ENCODE measurements at regions not wholly inside any gene's neighbourhood (a gene's known extent, or its start where the extent isn't known, plus 50 kb on each side); places are given as distances from the start of the nearest gene placed in this dataset.

- no peak overlapping the region for H3K4me3 ChIP-seq (ENCODE audit: low read depth, low read length)
- POLR2A ChIA-PET: no interaction called here
- no peaks in the 10 kb centered on the region for H3K9me3 ChIP-seq (ENCODE audit: control insufficient read depth, insufficient read depth, low read depth, low read length)
- CTCF ChIA-PET: no interaction called here
- no peaks in the 10 kb centered on the region for H3K4me1 ChIP-seq (ENCODE audit: control insufficient read depth, insufficient read depth, low read length)
- H3K36me3 ChIP-seq (ENCODE audit: control insufficient read depth in 2 of 2, insufficient read depth in 1 of 2, low read length in 2 of 2): no peaks in the 10 kb centered on the region
- no peak for TF ChIP-seq ZNF830 (tag by site-specific recombination; IDR thresholded peaks at IDR 0.05; ENCODE audit: low read depth)
- H3K27ac ChIP-seq (ENCODE audit: extremely low read depth, low read depth, low read length): no peak overlapping the region
Measured at GRCh38 chr2:35545301-35545700, 810.3 kb upstream of the CRIM1 start.

- POLR2A ChIA-PET: no interaction called here
- Histone ChIP-seq H3K9me3 (ENCODE audit: control insufficient read depth, insufficient read depth, low read depth, low read length) (no peaks in the 10 kb centered on the region), H3K27ac (ENCODE audit: extremely low read depth, low read depth, low read length) (no peak overlapping the region), H3K4me1 (ENCODE audit: control insufficient read depth, insufficient read depth, low read length) (no peaks in the 10 kb centered on the region), H3K36me3 (ENCODE audit: control insufficient read depth in 2 of 2, insufficient read depth in 1 of 2, low read length in 2 of 2) (no peaks in the 10 kb centered on the region), H3K4me3 (ENCODE audit: low read depth, low read length) (no peak overlapping the region)
- TF ChIP-seq ZNF157 (tag by site-specific recombination; IDR thresholded peaks at IDR 0.05) (no peak), ZNF416 (tag by site-specific recombination; IDR thresholded peaks at IDR 0.05) (no peak), ZNF350 (tag by site-specific recombination; IDR thresholded peaks at IDR 0.05) (no peak), ZNF792 (tag by site-specific recombination; IDR thresholded peaks at IDR 0.05) (no peak), ZFP69B (tag by site-specific recombination; IDR thresholded peaks at IDR 0.05) (no peak), HOXC10 (CRISPR knock-in tag; IDR thresholded peaks at IDR 0.05) (no peak), ZBTB1 (tag by site-specific recombination; IDR thresholded peaks at IDR 0.05) (no peak), ZNF362 (tag by site-specific recombination; IDR thresholded peaks at IDR 0.05) (no peak), ZNF335 (tag by site-specific recombination; conservative IDR thresholded peaks at IDR 0.05) (no peak), ZNF670 (tag by site-specific recombination; IDR thresholded peaks at IDR 0.05; ENCODE audit: low read depth) (no peak), ZFHX2 (tag by site-specific recombination; conservative IDR thresholded peaks at IDR 0.05) (no peak), ZNF223 (tag by site-specific recombination; IDR thresholded peaks at IDR 0.05) (no peak), ZNF19 (tag by site-specific recombination; IDR thresholded peaks at IDR 0.05; ENCODE audit: low read depth) (no peak), ZNF366 (tag by site-specific recombination; conservative IDR thresholded peaks at IDR 0.05) (no peak), ZNF239 (tag by site-specific recombination; IDR thresholded peaks at IDR 0.05) (no peak), KLF7 (tag by site-specific recombination; IDR thresholded peaks at IDR 0.05; ENCODE audit: borderline replicate concordance) (no peak)
- CTCF ChIA-PET: no interaction called here
Measured at GRCh38 chr2:35538796-35539195, 816.8 kb upstream of the CRIM1 start.

GRCh38 chr2:35530615-35531135 lies 824.9 kb upstream of the CRIM1 start:
- CTCF ChIA-PET: no interaction called here
- Histone ChIP-seq H3K4me1 (ENCODE audit: control insufficient read depth, insufficient read depth, low read length) (no peaks in the 10 kb centered on the region), H3K27ac (ENCODE audit: extremely low read depth, low read depth, low read length) (no peak overlapping the region), H3K36me3 (ENCODE audit: control insufficient read depth in 2 of 2, insufficient read depth in 1 of 2, low read length in 2 of 2) (no peaks in the 10 kb centered on the region), H3K4me3 (ENCODE audit: low read depth, low read length) (no peak overlapping the region), H3K9me3 (ENCODE audit: control insufficient read depth, insufficient read depth, low read depth, low read length) (no peaks in the 10 kb centered on the region)
- POLR2A ChIA-PET: no interaction called here
- TF ChIP-seq ZNF239 (tag by site-specific recombination; IDR thresholded peaks at IDR 0.05) (no peak), ZNF341 (tag by site-specific recombination; IDR thresholded peaks at IDR 0.05; ENCODE audit: low read depth) (no peak), ZNF501 (tag by site-specific recombination; IDR thresholded peaks at IDR 0.05) (no peak), ZNF561 (tag by site-specific recombination; IDR thresholded peaks at IDR 0.05; ENCODE audit: borderline replicate concordance) (no peak), ZNF521 (tag by site-specific recombination; IDR thresholded peaks at IDR 0.05) (no peak), ZNF324 (tag by site-specific recombination; IDR thresholded peaks at IDR 0.05) (no peak), BCL11B (tag by site-specific recombination; IDR thresholded peaks at IDR 0.05; ENCODE audit: low read depth) (no peak), ZNF302 (tag by site-specific recombination; IDR thresholded peaks at IDR 0.05; ENCODE audit: low read depth) (no peak), OSR2 (tag by site-specific recombination; IDR thresholded peaks at IDR 0.05) (no peak), GLI2 (tag by site-specific recombination; IDR thresholded peaks at IDR 0.05; ENCODE audit: borderline replicate concordance, low read depth) (no peak), ZNF121 (tag by site-specific recombination; IDR thresholded peaks at IDR 0.05) (no peak), ZNF664 (tag by site-specific recombination; IDR thresholded peaks at IDR 0.05) (no peak), ZNF555 (tag by site-specific recombination; conservative IDR thresholded peaks at IDR 0.05) (no peak), ZNF549 (tag by site-specific recombination; IDR thresholded peaks at IDR 0.05) (no peak), HOXA7 (CRISPR knock-in tag; IDR thresholded peaks at IDR 0.05; ENCODE audit: borderline replicate concordance) (no peak), ZNF354C (tag by site-specific recombination; IDR thresholded peaks at IDR 0.05; ENCODE audit: borderline replicate concordance, low read depth) (no peak), ZBTB7A (tag by site-specific recombination; IDR thresholded peaks at IDR 0.05; ENCODE audit: low read depth) (no peak), ZNF639 (tag by site-specific recombination; IDR thresholded peaks at IDR 0.05) (no peak)

Data from HEK293 (cell line).